HK-2 (cell line): ENCODE measurements at regions not wholly inside any gene's neighbourhood (a gene's known extent, or its start where the extent isn't known, plus 50 kb on each side); places are given as distances from the start of the nearest gene placed in this dataset.
"Not testable (repeated sequence)": the region's sequence is repeated elsewhere in the genome, so short reads cannot be mapped to it uniquely, and the experiment has no call there.

Source experiments
- DNase-seq: peaks from one replicate; pipeline ENCODE4 v3.0.0-alpha.2; 2018; ENCODE audit not compliant: unreplicated experiment

GRCh38 chr4:169894767-169895166 lies 131.4 kb downstream of the MFAP3L start:
- not testable (repeated sequence) for DNase-seq

GRCh38 chr4:169885893-169886292 lies 128.1 kb upstream of the HPF1 start:
- no peak for DNase-seq

- DNase-seq: no peak
These were observed 124.0 kb upstream of the HPF1 start for GRCh38 chr4:169881769-169882168.

- DNase-seq: no peak
These were observed 112.8 kb upstream of the HPF1 start for GRCh38 chr4:169870507-169870906.

- no peak for DNase-seq
These were observed 111.7 kb upstream of the HPF1 start for GRCh38 chr4:169869490-169869889.

GRCh38 chr4:169861593-169861992 lies 103.8 kb upstream of the HPF1 start:
- no peak for DNase-seq

- DNase-seq: no peak
These were observed 101.8 kb upstream of the HPF1 start for GRCh38 chr4:169859366-169860216.

- no peak for DNase-seq
These were observed 96.3 kb upstream of the HPF1 start for GRCh38 chr4:169854090-169854489.

- no peak for DNase-seq
These were observed 94.7 kb upstream of the HPF1 start for GRCh38 chr4:169852481-169852880.

- DNase-seq: no peak
These were observed 94.0 kb upstream of the HPF1 start for GRCh38 chr4:169851750-169852149.

- no peak for DNase-seq
These were observed 91.7 kb upstream of the HPF1 start for GRCh38 chr4:169849456-169849855.

GRCh38 chr4:169848018-169848417 lies 90.3 kb upstream of the HPF1 start:
- DNase-seq: no peak

GRCh38 chr4:169847171-169847570 lies 89.4 kb upstream of the HPF1 start:
- no peak for DNase-seq

GRCh38 chr4:169846396-169846795 lies 88.7 kb upstream of the HPF1 start:
- DNase-seq: no peak

- DNase-seq: no peak
These were observed 84.0 kb upstream of the HPF1 start for GRCh38 chr4:169841776-169842175.

GRCh38 chr4:169840554-169840953 lies 82.8 kb upstream of the HPF1 start:
- no peak for DNase-seq

GRCh38 chr4:169828329-169828728 lies 70.6 kb upstream of the HPF1 start:
- DNase-seq: not testable (repeated sequence)

GRCh38 chr4:169826634-169827187 lies 69.0 kb upstream of the HPF1 start:
- no peak for DNase-seq

GRCh38 chr4:169823685-169824084 lies 65.9 kb upstream of the HPF1 start:
- peak; percentile 41 for DNase-seq

GRCh38 chr4:169821402-169821801 lies 63.7 kb upstream of the HPF1 start:
- DNase-seq: no peak

- DNase-seq: no peak
These were observed 60.4 kb upstream of the HPF1 start for GRCh38 chr4:169818063-169818679.

- DNase-seq: peak; percentile 52
These were observed 57.9 kb upstream of the HPF1 start for GRCh38 chr4:169815606-169816005.

GRCh38 chr4:169811476-169811875 lies 53.7 kb upstream of the HPF1 start:
- DNase-seq: no peak
